H9 (cell line): ENCODE measurements at regions not wholly inside any gene's neighbourhood (a gene's known extent, or its start where the extent isn't known, plus 50 kb on each side); places are given as distances from the start of the nearest gene placed in this dataset.

Source experiments
- DNase-seq: peaks from one replicate; pipeline ENCODE4 v3.0.0-alpha.2; 2017
- H2AFZ ChIP-seq: one replicate; pipeline ENCODE4 v1.6.1; 2013; ENCODE audit warnings: mild to moderate bottlenecking, low read length, control low read depth, moderate library complexity
- H2AK5ac ChIP-seq: 2 replicates; pipeline ENCODE4 v1.6.1; 2013; ENCODE audit warnings: low read length, control low read depth, mixed read lengths; ENCODE audit not compliant: insufficient read length
- H2BK120ac ChIP-seq: one replicate; pipeline ENCODE4 v1.6.1; 2013; ENCODE audit warnings: low read depth, mild to moderate bottlenecking, low read length, control low read depth, inconsistent platforms; ENCODE audit not compliant: poor library complexity, severe bottlenecking
- H2BK12ac ChIP-seq: 2 replicates; pipeline ENCODE4 v1.6.1; 2013; ENCODE audit warnings: low read length, control low read depth, mixed read lengths, low read depth; ENCODE audit not compliant: insufficient read length
- H2BK15ac ChIP-seq: 2 replicates; pipeline ENCODE4 v1.6.1; 2013; ENCODE audit warnings: low read depth, low read length, control low read depth
- H2BK20ac ChIP-seq: one replicate; pipeline ENCODE4 v1.6.1; 2013; ENCODE audit warnings: low read depth, mild to moderate bottlenecking, low read length, control low read depth, inconsistent platforms; ENCODE audit not compliant: poor library complexity, severe bottlenecking
- H2BK5ac ChIP-seq: 2 replicates; pipeline ENCODE4 v1.6.1; 2013; ENCODE audit warnings: low read length, control low read depth, mixed read lengths; ENCODE audit not compliant: insufficient read length
- H3K14ac ChIP-seq: 2 replicates; pipeline ENCODE4 v1.6.1; 2013; ENCODE audit warnings: low read length, control low read depth; ENCODE audit not compliant: insufficient read depth
- H3K18ac ChIP-seq: 2 replicates; pipeline ENCODE4 v1.6.1; 2013; ENCODE audit warnings: low read depth, mild to moderate bottlenecking, mixed read lengths, low read length, control low read depth; ENCODE audit not compliant: insufficient read length
- H3K23ac ChIP-seq: 2 replicates; pipeline ENCODE4 v1.6.1; 2013; ENCODE audit warnings: low read length, control low read depth, mixed read lengths, low read depth; ENCODE audit not compliant: insufficient read length
- H3K23me2 ChIP-seq: 2 replicates; pipeline ENCODE4 v1.6.1; 2013; ENCODE audit warnings: low read depth, mild to moderate bottlenecking, mixed read lengths, low read length, control low read depth; ENCODE audit not compliant: insufficient read length, poor library complexity, severe bottlenecking
- H3K27ac ChIP-seq: 2 replicates; pipeline ENCODE4 v1.5.1; 2013; ENCODE audit warnings: low read length, control low read depth, mixed read lengths, low read depth; ENCODE audit not compliant: insufficient read length
- H3K27me3 ChIP-seq: 2 replicates; pipeline ENCODE4 v1.6.1; 2013; ENCODE audit warnings: low read length, control low read depth, inconsistent platforms; ENCODE audit not compliant: insufficient read depth
- H3K4ac ChIP-seq: 2 replicates; pipeline ENCODE4 v1.6.1; 2013; ENCODE audit warnings: low read depth, mild to moderate bottlenecking, control low read depth, inconsistent platforms, low read length, moderate library complexity
- H3K4me1 ChIP-seq: 2 replicates; pipeline ENCODE4 v1.6.1; 2013; ENCODE audit warnings: low read length, control low read depth, inconsistent platforms; ENCODE audit not compliant: insufficient read depth
- H3K4me2 ChIP-seq: 2 replicates; pipeline ENCODE4 v1.6.1; 2013; ENCODE audit warnings: low read length, control low read depth, mixed read lengths; ENCODE audit not compliant: insufficient read length, insufficient read depth
- H3K56ac ChIP-seq: 2 replicates; pipeline ENCODE4 v1.6.1; 2013; ENCODE audit warnings: low read depth, mild to moderate bottlenecking, mixed read lengths, low read length, control low read depth; ENCODE audit not compliant: insufficient read length
- H3K79me1 ChIP-seq: 2 replicates; pipeline ENCODE4 v1.6.1; 2013; ENCODE audit warnings: low read depth, mild to moderate bottlenecking, moderate library complexity, low read length, control low read depth, inconsistent platforms; ENCODE audit not compliant: insufficient read depth, poor library complexity, severe bottlenecking
- H3K79me2 ChIP-seq: 2 replicates; pipeline ENCODE4 v1.6.1; 2013; ENCODE audit warnings: low read length, control low read depth, inconsistent platforms; ENCODE audit not compliant: insufficient read depth
- H3K9ac ChIP-seq: 2 replicates; pipeline ENCODE4 v1.6.1; 2013; ENCODE audit warnings: low read length, control low read depth, mixed read lengths; ENCODE audit not compliant: insufficient read length; ENCODE audit errors: extremely low read depth
- H3K9me3 ChIP-seq: one replicate; pipeline ENCODE4 v1.6.1; 2013; ENCODE audit warnings: low read depth, low read length, inconsistent platforms; ENCODE audit not compliant: control insufficient read depth
- H3T11ph ChIP-seq: one replicate; pipeline ENCODE4 v1.6.1; 2013; ENCODE audit warnings: mild to moderate bottlenecking, low read length, control low read depth, inconsistent platforms
- H4K20me1 ChIP-seq: one replicate; pipeline ENCODE4 v1.6.1; 2013; ENCODE audit not compliant: control insufficient read depth, insufficient read length, insufficient read depth
- H4K5ac ChIP-seq: 2 replicates; pipeline ENCODE4 v1.6.1; 2013; ENCODE audit warnings: low read depth, mild to moderate bottlenecking, mixed read lengths, low read length, control low read depth; ENCODE audit not compliant: insufficient read length
- H4K8ac ChIP-seq: replicated peaks from 2 replicates; pipeline ENCODE4 v1.6.1; 2013; ENCODE audit warnings: low read length, control low read depth, mixed read lengths, low read depth; ENCODE audit not compliant: insufficient read length
- H4K91ac ChIP-seq: 2 replicates; pipeline ENCODE4 v1.6.1; 2013; ENCODE audit warnings: low read depth, mild to moderate bottlenecking, moderate library complexity, mixed read lengths, low read length, control low read depth; ENCODE audit not compliant: insufficient read length
- H3K27ac Mint-ChIP-seq, 3 experiments: 2 replicates in 2 of 3; 3 replicates in 1 of 3; pipeline ENCODE4 v1.8.0; 2020 to 2021; ENCODE audit warnings: mixed read lengths in 3 of 3, mild to moderate bottlenecking in 1 of 3, moderate library complexity in 1 of 3
- H3K27me3 Mint-ChIP-seq: 2 replicates; pipeline ENCODE4 v1.8.0; 2021; ENCODE audit warnings: low read depth, mild to moderate bottlenecking, moderate library complexity, mixed read lengths
- H3K36me3 Mint-ChIP-seq, 3 experiments: 2 replicates in 2 of 3; 3 replicates in 1 of 3; pipeline ENCODE4 v1.8.0; 2020 to 2021; ENCODE audit warnings: low read depth in 3 of 3, mixed read lengths in 3 of 3; ENCODE audit not compliant: insufficient read depth in 1 of 3
- H3K4me1 Mint-ChIP-seq, 2 experiments: 2 replicates each; pipeline ENCODE4 v1.8.0; 2020; ENCODE audit warnings: mixed read lengths in 2 of 2
- H3K4me3 Mint-ChIP-seq, 2 experiments: 2 replicates in 1 of 2; 3 replicates in 1 of 2; pipeline ENCODE4 v1.8.0; 2020 to 2021; ENCODE audit warnings: mild to moderate bottlenecking in 2 of 2, mixed read lengths in 2 of 2, moderate library complexity in 1 of 2
- H3K9me3 Mint-ChIP-seq, 2 experiments: 2 replicates in 1 of 2; 3 replicates in 1 of 2; pipeline ENCODE4 v1.8.0; 2020; ENCODE audit warnings: mild to moderate bottlenecking in 2 of 2, mixed read lengths in 2 of 2, moderate library complexity in 1 of 2
- CTCF ChIP-seq: fragments of 200-600 bp; sonication (generic); conservative IDR thresholded peaks from 3 replicates; pipeline ENCODE4 v1.8.0; 2021; ENCODE audit warnings: antibody characterized with exemption, mild to moderate bottlenecking
- WGBS: extraction: QIAGEN DNeasy Blood & Tissue Kit; methylation state at CpG from one replicate; pipeline ENCODE4 v1.1.7; 2013; ENCODE audit warnings: missing lambda C conversion rate, low lambda C conversion rate, mixed read lengths; ENCODE audit not compliant: insufficient read length; ENCODE audit errors: extremely low coverage; 5-methylcytosine and 5-hydroxymethylcytosine counted together

GRCh38 chr10:78207216-78207615 lies 173.6 kb downstream of the RPS24 start:
- H3K23ac ChIP-seq: no peak overlapping the region
- H3K56ac ChIP-seq: no peak overlapping the region
- H2BK120ac ChIP-seq: no peak overlapping the region
- Mint-ChIP-seq H3K4me3 (no peak overlapping the region), H3K36me3 (no peaks in the 10 kb centered on the region), H3K4me1 (peaks cover 9 to 14% of the 10 kb centered on the region in 2 experiments), H3K27ac (no peak overlapping the region), H3K27me3 (no peaks in the 10 kb centered on the region), H3K9me3 (no peaks in the 10 kb centered on the region)
- H4K5ac ChIP-seq: no peak overlapping the region
- H3K79me2 ChIP-seq: no peaks in the 10 kb centered on the region
- no CpG with 5 or more reads among the region's 5 CpGs for WGBS
- no peak overlapping the region for H2AFZ ChIP-seq
- no peaks in the 10 kb centered on the region for H3K23me2 ChIP-seq
- no peak overlapping the region for H2BK12ac ChIP-seq
- no peaks in the 10 kb centered on the region for H3K79me1 ChIP-seq
- no peaks in the 10 kb centered on the region for H4K20me1 ChIP-seq
- no peak overlapping the region for H3K4ac ChIP-seq
- H3K14ac ChIP-seq: no peak overlapping the region
- no peak for TF ChIP-seq CTCF
- H4K8ac ChIP-seq: no peak overlapping the region
- no peak overlapping the region for H4K91ac ChIP-seq
- H3K9me3 ChIP-seq: no peaks in the 10 kb centered on the region
- DNase-seq: no peak
- no peaks in the 10 kb centered on the region for H3K4me1 ChIP-seq
- H3K27me3 ChIP-seq: no peaks in the 10 kb centered on the region
- H2AK5ac ChIP-seq: no peak overlapping the region
- H3K18ac ChIP-seq: no peak overlapping the region
- no peak overlapping the region for H2BK20ac ChIP-seq
- H2BK15ac ChIP-seq: no peak overlapping the region
- H3K4me2 ChIP-seq: no peak overlapping the region
- H3K27ac ChIP-seq: no peak overlapping the region
- H2BK5ac ChIP-seq: no peak overlapping the region
- no peak overlapping the region for H3T11ph ChIP-seq
- H3K9ac ChIP-seq: no peak overlapping the region
